Astrocyte of the spinal cord (primary cell): ENCODE measurements at regions not wholly inside any gene's neighbourhood (a gene's known extent, or its start where the extent isn't known, plus 50 kb on each side); places are given as distances from the start of the nearest gene placed in this dataset.

Experiments
- DNase-seq: peaks from one replicate; pipeline ENCODE4 v3.0.0; 2011; ENCODE audit warnings: low read depth, low spot score
- H3K4me3 ChIP-seq: 2 replicates; pipeline ENCODE4 v1.5.1; 2011; ENCODE audit warnings: low read depth, mild to moderate bottlenecking, low read length, moderate library complexity
- in situ Hi-C: cut with HindIII; loops from 2 replicates; pipeline ENCODE4 v1.10.0; 2017; ENCODE audit warnings: low sequenced_read_pairs
- TF ChIP-seq, protein P1 (sequence below): IDR thresholded peaks from 2 replicates; pipeline ENCODE4 v1.5.1; 2012; ENCODE audit warnings: low read depth, mild to moderate bottlenecking, low read length, inconsistent platforms

DNA sequence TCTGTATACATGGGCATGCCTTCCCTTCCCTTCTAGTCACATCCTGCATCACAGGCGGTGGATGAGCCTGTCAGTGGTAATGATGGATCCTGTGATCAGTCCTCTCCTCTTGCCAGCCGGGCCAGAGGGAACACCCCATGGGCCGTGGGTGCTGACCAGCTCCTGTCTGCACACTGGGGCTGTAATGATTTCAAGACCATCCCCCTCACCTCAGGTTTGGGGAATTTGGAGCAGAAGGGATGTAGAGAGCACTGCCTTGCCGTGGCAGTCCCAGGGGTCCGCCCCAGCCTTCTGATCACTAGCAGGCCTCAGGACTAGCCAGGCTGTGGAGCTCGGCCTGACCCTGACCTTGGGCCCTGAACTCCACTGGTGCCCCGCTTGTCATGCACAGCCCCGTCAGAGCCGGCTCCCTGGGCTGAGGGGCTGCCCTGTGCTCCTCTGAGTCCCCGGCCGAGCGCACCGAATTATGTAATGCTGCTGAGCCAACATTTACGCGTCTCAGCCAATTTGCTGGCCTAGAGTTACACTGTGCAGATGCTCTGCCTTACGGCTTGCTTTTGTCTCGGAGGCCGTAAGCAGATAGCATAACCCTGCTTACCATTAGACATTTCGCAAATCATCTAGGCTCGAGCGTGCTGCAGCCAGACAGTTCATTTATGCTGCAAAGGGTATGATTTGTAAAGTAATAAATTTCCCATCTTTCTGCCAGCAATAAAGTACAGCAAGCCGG lies 155.3 kb downstream of the MACROH2A1 start:
- TF ChIP-seq, protein P1, sequence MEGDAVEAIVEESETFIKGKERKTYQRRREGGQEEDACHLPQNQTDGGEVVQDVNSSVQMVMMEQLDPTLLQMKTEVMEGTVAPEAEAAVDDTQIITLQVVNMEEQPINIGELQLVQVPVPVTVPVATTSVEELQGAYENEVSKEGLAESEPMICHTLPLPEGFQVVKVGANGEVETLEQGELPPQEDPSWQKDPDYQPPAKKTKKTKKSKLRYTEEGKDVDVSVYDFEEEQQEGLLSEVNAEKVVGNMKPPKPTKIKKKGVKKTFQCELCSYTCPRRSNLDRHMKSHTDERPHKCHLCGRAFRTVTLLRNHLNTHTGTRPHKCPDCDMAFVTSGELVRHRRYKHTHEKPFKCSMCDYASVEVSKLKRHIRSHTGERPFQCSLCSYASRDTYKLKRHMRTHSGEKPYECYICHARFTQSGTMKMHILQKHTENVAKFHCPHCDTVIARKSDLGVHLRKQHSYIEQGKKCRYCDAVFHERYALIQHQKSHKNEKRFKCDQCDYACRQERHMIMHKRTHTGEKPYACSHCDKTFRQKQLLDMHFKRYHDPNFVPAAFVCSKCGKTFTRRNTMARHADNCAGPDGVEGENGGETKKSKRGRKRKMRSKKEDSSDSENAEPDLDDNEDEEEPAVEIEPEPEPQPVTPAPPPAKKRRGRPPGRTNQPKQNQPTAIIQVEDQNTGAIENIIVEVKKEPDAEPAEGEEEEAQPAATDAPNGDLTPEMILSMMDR: no peak
- H3K4me3 ChIP-seq: no peak overlapping the region
- DNase-seq: no peak
- in situ Hi-C loops: no loop called here

DNA sequence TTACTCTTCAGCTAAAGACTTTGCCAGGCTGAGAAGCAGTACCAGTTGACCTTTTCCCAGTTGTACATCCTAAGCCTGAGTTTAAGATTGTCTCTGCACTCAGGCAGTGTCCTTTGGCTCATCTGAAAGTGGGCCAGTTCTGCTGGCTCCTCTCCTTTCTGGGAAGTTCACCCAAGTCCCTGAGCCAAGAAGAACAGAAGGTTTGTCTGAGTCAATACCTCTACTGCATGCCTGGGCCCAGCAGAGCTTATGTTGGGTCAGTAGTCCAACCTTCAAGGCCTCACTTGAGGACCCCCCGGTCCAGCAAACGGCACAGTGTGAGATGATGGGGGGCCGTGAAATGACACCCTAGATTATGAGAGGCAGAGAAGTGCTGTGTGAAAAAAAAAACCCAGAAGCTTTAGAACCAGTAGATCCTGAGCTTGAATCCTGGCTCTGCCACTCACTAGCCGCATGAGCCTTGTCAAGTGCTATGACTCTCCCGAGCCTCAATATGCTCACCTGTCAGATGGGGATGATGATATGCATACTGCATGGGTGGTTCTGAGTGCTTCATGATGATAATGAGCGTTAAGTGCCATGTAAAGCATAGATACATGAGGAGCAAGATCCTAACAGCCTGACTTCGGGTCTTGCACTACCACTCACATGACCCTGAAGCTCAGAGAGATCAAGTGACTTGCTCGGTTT lies 156.0 kb downstream of the MACROH2A1 start:
- in situ Hi-C loops: no loop called here
- DNase-seq: peak; percentile 43
- no peak overlapping the region for H3K4me3 ChIP-seq
- TF ChIP-seq, protein P1: no peak

DNA sequence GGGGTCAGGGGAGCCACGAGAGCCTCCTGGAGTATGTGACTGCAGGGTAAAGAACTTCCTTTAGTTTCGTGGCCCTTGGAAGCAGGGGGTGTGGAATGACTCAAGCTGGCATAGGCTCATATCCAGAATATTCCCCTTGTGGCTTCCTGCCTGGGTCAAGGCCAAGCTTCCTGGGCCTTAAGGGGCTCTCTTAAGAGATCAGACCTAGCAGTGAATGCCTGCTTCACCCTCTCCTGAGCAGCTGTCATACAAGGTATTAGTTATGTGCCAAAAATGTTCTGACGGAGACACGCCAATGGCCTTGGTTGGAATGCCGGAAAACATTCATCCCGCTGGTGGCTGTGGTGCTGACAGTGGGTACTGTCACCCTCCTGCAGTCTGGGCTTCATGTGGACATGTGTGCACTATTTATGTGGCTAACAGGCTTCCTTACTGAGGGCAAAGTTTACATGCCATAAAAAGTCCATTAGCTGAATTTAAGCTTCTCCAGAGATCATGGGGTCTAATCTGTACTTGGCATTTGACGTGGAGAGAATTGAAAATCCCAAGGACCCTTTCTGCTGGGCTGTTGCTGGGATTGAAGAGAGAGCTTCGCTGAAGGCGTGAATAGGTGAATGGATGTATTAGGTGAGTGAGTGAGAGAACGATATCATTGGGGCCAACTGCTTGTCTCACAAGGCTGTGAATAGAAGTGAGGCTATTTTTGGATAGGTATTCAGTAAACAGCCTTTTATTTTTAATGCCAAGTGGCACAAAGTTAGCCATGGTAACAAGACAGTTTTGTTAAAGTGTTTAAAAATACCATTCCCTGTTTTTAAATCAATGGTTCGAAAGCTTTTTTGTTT lies 156.8 kb downstream of the MACROH2A1 start:
- no peak overlapping the region for H3K4me3 ChIP-seq
- TF ChIP-seq, protein P1: no peak
- in situ Hi-C loops: no loop called here
- DNase-seq: peak; percentile 67

DNA sequence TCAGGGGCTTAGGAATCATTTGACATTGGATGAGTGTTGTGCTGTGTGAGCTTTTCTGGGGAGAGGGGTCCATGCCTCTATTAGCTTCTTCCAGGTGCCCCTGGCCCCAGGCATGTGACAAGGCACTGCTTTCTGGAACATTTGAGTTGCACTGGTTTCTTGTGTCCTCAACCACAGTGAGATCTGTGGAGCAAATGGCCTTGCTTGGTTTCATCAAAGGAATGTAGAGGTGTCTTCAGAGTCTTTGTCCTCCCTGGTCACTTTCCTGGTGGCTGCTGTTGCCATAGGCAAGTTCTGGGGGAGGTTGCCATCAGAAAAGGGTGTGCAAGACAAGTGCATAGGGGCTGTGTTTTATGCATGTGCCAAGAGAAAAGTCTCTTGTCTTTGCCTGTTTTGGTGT lies 157.5 kb downstream of the MACROH2A1 start:
- no peak overlapping the region for H3K4me3 ChIP-seq
- in situ Hi-C loops: no loop called here
- DNase-seq: no peak
- TF ChIP-seq, protein P1: no peak

GRCh38 chr5:135240781-135241360 lies 158.2 kb downstream of the MACROH2A1 start:
- TF ChIP-seq, protein P1: no peak
- DNase-seq: no peak
- in situ Hi-C loops: no loop called here
- no peak overlapping the region for H3K4me3 ChIP-seq

DNA sequence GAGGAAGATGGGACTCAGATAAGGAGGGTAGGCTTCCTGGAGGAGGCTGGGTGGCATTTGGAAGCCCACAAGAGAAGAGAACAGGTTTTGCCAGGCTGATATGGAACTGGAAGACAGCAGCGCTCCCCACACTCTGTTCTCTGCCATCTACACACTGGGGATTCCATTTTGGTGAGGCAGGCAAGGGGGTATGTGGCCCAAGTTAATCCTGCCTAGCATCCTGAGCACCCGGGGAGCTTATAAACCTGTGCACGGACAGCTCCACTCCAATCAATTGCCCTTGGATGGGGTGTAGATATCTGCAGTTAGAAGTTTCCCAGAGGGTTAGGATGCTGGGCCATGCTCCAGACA lies 158.8 kb downstream of the MACROH2A1 start:
- no peak overlapping the region for H3K4me3 ChIP-seq
- TF ChIP-seq, protein P1: no peak
- no peak for DNase-seq
- in situ Hi-C loops: no loop called here
